ENCODE measurements at regions not wholly inside any gene's neighbourhood (a gene's known extent, or its start where the extent isn't known, plus 50 kb on each side); places are given as distances from the start of the nearest gene placed in this dataset.

GRCh38 chr4:125801924-125802323, 487.2 kb downstream of the FAT4 start:
- no peak for DNase-seq (ENCODE audit: low read depth in 2 of 2)

GRCh38 chr4:125808022-125808421, 493.3 kb downstream of the FAT4 start:
- no peak for DNase-seq (ENCODE audit: low read depth in 2 of 2)

GRCh38 chr4:125808570-125808969, 493.8 kb downstream of the FAT4 start:
- no peak for DNase-seq (ENCODE audit: low read depth in 2 of 2)

GRCh38 chr4:125811892-125812291, 497.1 kb downstream of the FAT4 start:
- no peak for DNase-seq (ENCODE audit: low read depth in 2 of 2)

- no peak for DNase-seq (ENCODE audit: low read depth in 2 of 2)
Observed at GRCh38 chr4:125826801-125827695, 512.3 kb downstream of the FAT4 start.

- DNase-seq (ENCODE audit: low read depth in 2 of 2) = no peak
Observed at GRCh38 chr4:125827696-125828052, 512.9 kb downstream of the FAT4 start.

GRCh38 chr4:125828346-125828745, 513.6 kb downstream of the FAT4 start:
- no peak for DNase-seq (ENCODE audit: low read depth in 2 of 2)

GRCh38 chr4:125832161-125832560, 517.4 kb downstream of the FAT4 start:
- DNase-seq (ENCODE audit: low read depth in 2 of 2) = no peak

GRCh38 chr4:125836597-125837195, 521.9 kb downstream of the FAT4 start:
- DNase-seq (ENCODE audit: low read depth in 2 of 2) = no peak

GRCh38 chr4:125837493-125838201, 522.9 kb downstream of the FAT4 start:
- no peak for DNase-seq (ENCODE audit: low read depth in 2 of 2)

- DNase-seq (ENCODE audit: low read depth in 2 of 2) = no peak
Observed at GRCh38 chr4:125838202-125838601, 523.4 kb downstream of the FAT4 start.

GRCh38 chr4:125838924-125839323, 524.2 kb downstream of the FAT4 start:
- no peak for DNase-seq (ENCODE audit: low read depth in 2 of 2)

GRCh38 chr4:125843947-125844346, 529.2 kb downstream of the FAT4 start:
- DNase-seq (ENCODE audit: low read depth in 2 of 2) = no peak

- DNase-seq (ENCODE audit: low read depth in 2 of 2) = no peak
Observed at GRCh38 chr4:125847518-125847917, 532.8 kb downstream of the FAT4 start.

GRCh38 chr4:125849869-125850268, 535.1 kb downstream of the FAT4 start:
- DNase-seq (ENCODE audit: low read depth in 2 of 2) = no peak

GRCh38 chr4:125891597-125892258, 577.0 kb downstream of the FAT4 start:
- DNase-seq (ENCODE audit: low read depth in 2 of 2) = no peak

GRCh38 chr4:125904802-125905201, 590.0 kb downstream of the FAT4 start:
- no peak for DNase-seq (ENCODE audit: low read depth in 2 of 2)

- no peak for DNase-seq (ENCODE audit: low read depth in 2 of 2)
Observed at GRCh38 chr4:125911058-125911457, 596.3 kb downstream of the FAT4 start.

GRCh38 chr4:125911481-125911880, 596.7 kb downstream of the FAT4 start:
- DNase-seq (ENCODE audit: low read depth in 2 of 2) = no peak

GRCh38 chr4:125917559-125917958, 602.8 kb downstream of the FAT4 start:
- no peak for DNase-seq (ENCODE audit: low read depth in 2 of 2)

GRCh38 chr4:125928652-125929051, 613.9 kb downstream of the FAT4 start:
- no peak for DNase-seq (ENCODE audit: low read depth in 2 of 2)

GRCh38 chr4:125938541-125938940, 623.8 kb downstream of the FAT4 start:
- DNase-seq (ENCODE audit: low read depth in 2 of 2) = no peak
